ENCODE measurements at regions not wholly inside any gene's neighbourhood (a gene's known extent, or its start where the extent isn't known, plus 50 kb on each side); places are given as distances from the start of the nearest gene placed in this dataset.

DNA sequence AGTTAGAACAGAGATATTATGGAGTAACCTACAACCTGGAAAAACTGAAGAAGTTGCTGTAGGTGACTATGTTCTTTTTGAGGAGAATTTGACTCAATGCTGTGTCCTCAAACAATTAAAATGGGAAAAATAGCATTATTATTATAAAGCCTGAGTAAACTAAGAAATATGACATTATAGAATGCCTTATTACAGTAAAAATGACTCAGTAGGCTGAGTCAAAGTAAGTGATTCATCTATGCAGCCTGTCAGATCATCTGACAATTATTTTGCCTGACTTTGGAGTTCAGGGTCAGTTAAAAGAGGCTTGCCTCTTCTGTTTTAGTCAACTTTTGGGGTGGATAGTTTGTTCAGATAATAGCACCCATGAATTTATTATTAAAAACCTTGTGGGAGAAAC lies 150.8 kb upstream of the PTGFR start (continued):
- TF ChIP-seq ZEB2 (IDR thresholded peaks at IDR 0.05) (no peak), ZFP30 (CRISPR knock-in tag; IDR thresholded peaks at IDR 0.05; ENCODE audit: borderline replicate concordance) (no peak), IRF2 (CRISPR knock-in tag; IDR thresholded peaks at IDR 0.05) (no peak), HDAC8 (tag; IDR thresholded peaks at IDR 0.05) (no peak), ZNF184 (CRISPR knock-in tag; IDR thresholded peaks at IDR 0.05) (no peak), SUPT5H (IDR thresholded peaks at IDR 0.05) (no peak)

DNA sequence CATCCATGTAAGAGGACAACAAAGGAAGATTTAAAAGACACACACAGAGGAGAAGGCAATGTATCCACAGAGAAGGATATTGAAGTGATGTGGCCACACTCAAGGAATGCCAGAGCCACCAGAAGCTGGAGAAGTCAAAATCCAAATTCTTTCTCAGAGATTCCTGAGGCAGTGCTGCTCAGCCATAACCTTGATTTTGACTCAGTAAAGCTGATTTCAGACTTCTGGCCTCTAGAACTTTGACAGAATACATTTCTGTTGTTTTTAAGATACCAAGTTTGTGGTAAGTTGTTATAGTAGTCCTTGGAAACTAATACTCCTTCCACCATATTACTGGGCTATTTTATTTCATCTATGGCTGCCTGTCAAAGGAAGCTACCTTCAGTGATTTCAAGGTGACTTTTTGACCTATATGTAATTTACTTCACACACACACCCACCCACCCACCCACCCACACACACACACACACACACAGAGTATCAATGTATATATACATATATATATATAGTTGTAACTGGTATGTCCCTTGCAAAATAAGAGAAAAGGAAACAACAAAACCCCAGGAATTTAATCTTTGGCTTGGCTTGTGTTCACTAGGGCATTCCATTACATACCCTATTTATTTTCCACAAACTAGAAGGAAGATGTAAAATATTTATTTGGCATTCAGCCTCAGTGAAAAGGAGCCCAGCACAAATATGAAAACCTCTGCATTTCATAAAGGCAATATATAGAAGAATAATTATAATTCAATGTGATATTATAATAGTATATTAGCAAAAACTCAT lies 142.1 kb upstream of the PTGFR start:
- Histone ChIP-seq H3K4me2 (ENCODE audit: insufficient read depth, low read length) (no peak overlapping the region), H3K4me1 (replicated peaks in 1 of 2; ENCODE audit: control insufficient read depth in 2 of 2, insufficient read depth in 2 of 2, low read length in 2 of 2) (no peaks in the 10 kb centered on the region), H3K4me3 (no peak overlapping the region), H3K79me2 (ENCODE audit: control insufficient read depth, insufficient read depth, low read length) (no peaks in the 10 kb centered on the region), H3K9ac (ENCODE audit: insufficient read depth in 1 of 2, low read depth in 2 of 2, low read length in 2 of 2) (no peak overlapping the region), H3K27me3 (ENCODE audit: control insufficient read depth in 2 of 2, insufficient read depth in 2 of 2, low read length in 2 of 2) (no peaks in the 10 kb centered on the region), H3K36me3 (ENCODE audit: control insufficient read depth, insufficient read depth, low read length) (no peaks in the 10 kb centered on the region), H3K27ac (ENCODE audit: extremely low read depth, low read depth, low read length) (no peak overlapping the region), H3K9me1 (ENCODE audit: control insufficient read depth, insufficient read depth, low read length) (no peaks in the 10 kb centered on the region), H3K9me3 (replicated peaks; ENCODE audit: control insufficient read depth, insufficient read depth, low read depth, low read length) (no peaks in the 10 kb centered on the region), H4K20me1 (replicated peaks; ENCODE audit: control insufficient read depth, insufficient read depth, low read length) (no peaks in the 10 kb centered on the region), H2AFZ (ENCODE audit: low read depth, low read length) (no peak overlapping the region)
- ChIA-PET POLR2A (no interaction called here), CTCF (ENCODE audit: low intra/inter-chr PET ratio) (no interaction called here)
- FAIRE-seq, result no peak
- no peak for ATAC-seq
- no peak for DNase-seq (ENCODE audit: extremely low read depth in 1 of 4, low spot score in 3 of 4)
- TF ChIP-seq, protein P1, sequence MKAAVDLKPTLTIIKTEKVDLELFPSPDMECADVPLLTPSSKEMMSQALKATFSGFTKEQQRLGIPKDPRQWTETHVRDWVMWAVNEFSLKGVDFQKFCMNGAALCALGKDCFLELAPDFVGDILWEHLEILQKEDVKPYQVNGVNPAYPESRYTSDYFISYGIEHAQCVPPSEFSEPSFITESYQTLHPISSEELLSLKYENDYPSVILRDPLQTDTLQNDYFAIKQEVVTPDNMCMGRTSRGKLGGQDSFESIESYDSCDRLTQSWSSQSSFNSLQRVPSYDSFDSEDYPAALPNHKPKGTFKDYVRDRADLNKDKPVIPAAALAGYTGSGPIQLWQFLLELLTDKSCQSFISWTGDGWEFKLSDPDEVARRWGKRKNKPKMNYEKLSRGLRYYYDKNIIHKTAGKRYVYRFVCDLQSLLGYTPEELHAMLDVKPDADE (conservative IDR thresholded peaks at IDR 0.05; ENCODE audit: control insufficient read depth, low read depth, low read length), result no peak
- TF ChIP-seq CSDE1 (IDR thresholded peaks at IDR 0.05), result no peak
- TF ChIP-seq ZNF444 (CRISPR knock-in tag; IDR thresholded peaks at IDR 0.05), result no peak
- no peak for TF ChIP-seq SRSF1 (IDR thresholded peaks at IDR 0.05; ENCODE audit: low read depth, low read length)
- TF ChIP-seq, protein P2, sequence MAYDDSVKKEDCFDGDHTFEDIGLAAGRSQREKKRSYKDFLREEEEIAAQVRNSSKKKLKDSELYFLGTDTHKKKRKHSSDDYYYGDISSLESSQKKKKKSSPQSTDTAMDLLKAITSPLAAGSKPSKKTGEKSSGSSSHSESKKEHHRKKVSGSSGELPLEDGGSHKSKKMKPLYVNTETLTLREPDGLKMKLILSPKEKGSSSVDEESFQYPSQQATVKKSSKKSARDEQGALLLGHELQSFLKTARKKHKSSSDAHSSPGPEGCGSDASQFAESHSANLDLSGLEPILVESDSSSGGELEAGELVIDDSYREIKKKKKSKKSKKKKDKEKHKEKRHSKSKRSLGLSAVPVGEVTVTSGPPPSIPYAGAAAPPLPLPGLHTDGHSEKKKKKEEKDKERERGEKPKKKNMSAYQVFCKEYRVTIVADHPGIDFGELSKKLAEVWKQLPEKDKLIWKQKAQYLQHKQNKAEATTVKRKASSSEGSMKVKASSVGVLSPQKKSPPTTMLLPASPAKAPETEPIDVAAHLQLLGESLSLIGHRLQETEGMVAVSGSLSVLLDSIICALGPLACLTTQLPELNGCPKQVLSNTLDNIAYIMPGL (CRISPR knock-in tag; IDR thresholded peaks at IDR 0.05), result no peak
- no peak for TF ChIP-seq DMBX1 (CRISPR knock-in tag; IDR thresholded peaks at IDR 0.05; ENCODE audit: borderline replicate concordance)
- no peak for TF ChIP-seq SIN3A (IDR thresholded peaks at IDR 0.05; ENCODE audit: borderline replicate concordance in 2 of 2, control insufficient read depth in 1 of 2, low read depth in 2 of 2, low read length in 2 of 2)
- TF ChIP-seq ZNF197 (CRISPR knock-in tag; IDR thresholded peaks at IDR 0.05; ENCODE audit: low read depth), result no peak
- no peak for TF ChIP-seq RFX1 (IDR thresholded peaks at IDR 0.05)
- no peak for TF ChIP-seq DNMT1 (IDR thresholded peaks at IDR 0.05)
- no peak for TF ChIP-seq ZNF316 (IDR thresholded peaks at IDR 0.05)
- no peak for TF ChIP-seq LARP7 (IDR thresholded peaks at IDR 0.05)
- TF ChIP-seq ZNF830 (CRISPR knock-in tag; IDR thresholded peaks at IDR 0.05), result no peak
- in situ Hi-C loops (cut with MboI), result no loop called here
- BruUV-seq (replicated peaks), result no TSS peak
- intact Hi-C loops (cut with micrococcal nuclease), result no loop called here

All from K562 (cell line).